GDM1 (cell line): ENCODE measurements at regions not wholly inside any gene's neighbourhood (a gene's known extent, or its start where the extent isn't known, plus 50 kb on each side); places are given as distances from the start of the nearest gene placed in this dataset.

ENCODE experiments used
- DNase-seq: peaks from one replicate; lab custom pipeline; 2025; lab: John Stamatoyannopoulos, UW

DNA sequence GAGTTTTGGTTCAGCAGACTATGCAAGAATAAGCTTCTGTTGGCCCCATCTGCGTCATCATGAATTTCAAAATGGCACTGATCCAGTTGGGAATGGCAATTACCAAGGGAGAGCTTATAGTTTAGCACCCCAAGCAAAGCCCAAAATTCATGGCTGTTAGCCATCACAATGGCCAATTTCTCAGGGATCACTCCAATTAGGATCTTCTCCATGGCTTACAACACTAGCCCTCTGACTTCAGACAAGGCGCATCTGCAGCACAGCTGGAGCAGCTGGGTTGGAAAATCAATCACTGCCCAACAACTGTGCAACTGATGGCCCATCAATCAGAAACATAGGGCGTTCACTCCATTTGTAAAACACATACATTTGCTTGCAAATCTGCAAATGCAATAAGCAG, 273.6 kb downstream of the SRBD1 start:
- no peak for DNase-seq

DNA sequence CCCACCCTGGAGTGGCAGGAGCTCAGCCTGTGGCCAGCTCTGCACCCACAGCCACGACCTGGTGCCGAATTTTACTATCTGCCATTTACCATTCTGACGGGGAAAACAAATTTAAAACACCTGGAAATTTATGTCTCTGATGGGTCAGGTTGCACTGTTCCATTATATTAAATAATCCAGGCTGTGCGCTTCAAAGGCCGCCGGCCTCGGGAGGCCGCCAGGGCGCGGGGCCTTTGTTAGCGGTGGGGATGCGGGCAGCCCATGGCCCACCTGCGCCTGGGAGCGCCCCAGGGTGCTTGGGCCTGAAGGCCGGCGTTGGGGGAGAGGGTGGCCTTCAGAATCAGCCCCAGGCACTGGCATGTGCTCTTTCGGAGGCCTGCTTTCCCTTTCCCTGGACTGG, 276.9 kb downstream of the SRBD1 start:
- no peak for DNase-seq

DNA sequence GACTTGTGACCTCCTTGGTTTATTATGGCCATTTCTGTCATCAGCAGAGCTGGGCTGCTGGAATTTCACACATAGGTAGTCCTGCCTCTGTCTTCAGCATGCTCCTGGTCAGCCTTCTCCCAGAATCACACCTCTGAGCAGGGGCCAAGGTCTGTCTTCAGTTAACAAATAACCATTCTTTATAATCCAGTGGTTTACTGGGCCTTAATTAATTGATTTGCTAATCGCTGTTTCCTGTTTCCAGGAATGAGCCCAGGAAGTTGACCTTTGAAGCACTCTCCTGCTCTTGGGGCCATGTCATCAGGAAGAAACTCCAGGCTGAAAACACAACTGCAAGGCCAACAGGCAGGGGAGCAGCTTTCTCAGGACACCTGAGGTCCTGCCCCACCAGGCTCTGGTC, 278.5 kb downstream of the SRBD1 start:
- DNase-seq, result no peak

DNA sequence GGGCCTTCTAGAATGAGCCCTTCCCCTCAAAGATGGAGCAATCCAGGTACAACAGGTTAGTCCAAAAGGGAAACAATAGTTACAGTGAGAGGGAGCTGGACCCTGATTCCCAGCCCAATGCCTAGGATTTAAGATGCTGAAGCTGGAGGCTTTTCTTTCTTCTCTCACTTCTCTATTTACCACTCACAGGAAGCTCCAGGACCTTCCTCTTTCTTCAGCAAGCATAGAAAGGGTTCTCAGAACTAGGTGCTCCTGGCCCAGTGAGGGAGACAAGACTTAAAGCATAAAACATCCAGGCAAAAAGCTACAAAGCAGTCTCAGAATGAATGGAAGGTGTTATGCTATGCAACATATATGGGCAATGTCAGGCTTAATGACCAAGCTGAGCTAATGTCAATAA, 279.0 kb downstream of the SRBD1 start:
- DNase-seq, result no peak

DNA sequence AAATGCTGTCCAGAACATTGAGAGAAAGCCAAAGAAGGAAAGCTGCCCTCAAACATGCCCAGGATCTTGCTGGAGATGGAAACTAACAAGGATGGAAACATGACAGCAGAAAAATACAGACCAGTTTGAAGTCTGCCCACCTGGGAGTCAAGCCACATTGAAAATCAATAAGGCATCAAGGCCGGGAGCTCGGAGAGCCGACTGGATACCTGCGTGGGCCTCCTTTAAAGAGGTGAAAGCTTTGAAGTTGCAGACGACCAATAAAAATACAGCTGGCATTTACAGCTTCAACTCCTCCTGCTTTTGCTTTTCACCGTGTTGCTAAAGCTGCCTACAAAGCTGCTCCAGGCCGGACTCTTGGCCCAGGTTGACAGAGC, 279.7 kb downstream of the SRBD1 start:
- no peak for DNase-seq

DNA sequence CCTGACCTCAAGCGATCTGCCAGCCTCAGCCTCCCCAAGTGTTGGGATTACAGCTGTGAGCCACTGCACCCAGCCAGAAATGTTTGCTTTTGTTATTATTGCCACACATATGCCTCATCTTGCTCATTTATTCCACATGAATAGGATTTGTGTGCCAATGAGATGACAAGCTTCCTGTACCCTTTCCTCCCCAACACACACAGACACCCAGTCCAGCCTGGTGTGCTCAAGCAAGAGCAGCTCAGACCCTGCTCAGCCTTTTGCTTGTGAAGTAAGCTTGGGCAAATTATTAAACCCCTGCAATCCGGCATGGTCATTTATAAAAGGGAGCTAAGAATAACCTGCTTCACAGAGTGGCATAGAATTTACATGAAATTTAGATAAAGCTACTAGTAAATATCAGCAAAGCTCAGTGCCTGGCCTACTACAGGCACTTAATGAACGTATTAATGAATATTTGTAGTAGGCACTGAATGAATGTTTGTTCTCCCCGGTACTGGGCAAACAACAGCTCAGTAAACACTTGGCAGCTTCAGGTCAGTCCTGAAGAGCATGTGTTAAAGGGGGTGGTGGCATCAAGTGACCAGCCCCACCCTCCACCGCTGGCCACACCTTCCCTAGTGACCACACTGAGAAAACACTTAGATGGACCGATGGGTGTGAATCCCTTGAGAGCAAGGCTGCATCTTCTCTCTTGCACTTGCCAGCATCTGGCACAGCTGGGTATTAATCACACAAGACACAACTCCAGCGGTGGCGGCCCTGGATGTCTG, 280.2 kb downstream of the SRBD1 start:
- DNase-seq, result no peak

DNA sequence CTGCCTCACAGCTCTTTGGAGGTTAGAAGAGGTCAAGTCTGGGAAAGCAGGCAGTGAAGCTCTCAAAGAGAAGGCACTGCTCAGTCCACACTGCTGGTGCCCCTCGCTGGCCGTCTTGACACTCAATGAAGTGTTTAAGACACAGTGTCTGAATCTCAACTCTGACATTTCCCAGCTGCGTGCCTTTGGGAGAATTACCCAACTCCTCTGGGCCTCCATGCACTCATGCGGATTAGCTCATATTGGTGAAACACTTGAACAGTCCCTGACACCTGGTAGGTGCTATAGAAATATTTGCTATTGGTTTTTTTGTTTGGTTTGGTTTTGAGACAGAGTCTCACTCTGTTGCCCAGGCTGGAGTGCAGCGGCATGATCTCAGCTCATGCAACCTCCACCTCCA, 281.0 kb downstream of the SRBD1 start:
- no peak for DNase-seq

DNA sequence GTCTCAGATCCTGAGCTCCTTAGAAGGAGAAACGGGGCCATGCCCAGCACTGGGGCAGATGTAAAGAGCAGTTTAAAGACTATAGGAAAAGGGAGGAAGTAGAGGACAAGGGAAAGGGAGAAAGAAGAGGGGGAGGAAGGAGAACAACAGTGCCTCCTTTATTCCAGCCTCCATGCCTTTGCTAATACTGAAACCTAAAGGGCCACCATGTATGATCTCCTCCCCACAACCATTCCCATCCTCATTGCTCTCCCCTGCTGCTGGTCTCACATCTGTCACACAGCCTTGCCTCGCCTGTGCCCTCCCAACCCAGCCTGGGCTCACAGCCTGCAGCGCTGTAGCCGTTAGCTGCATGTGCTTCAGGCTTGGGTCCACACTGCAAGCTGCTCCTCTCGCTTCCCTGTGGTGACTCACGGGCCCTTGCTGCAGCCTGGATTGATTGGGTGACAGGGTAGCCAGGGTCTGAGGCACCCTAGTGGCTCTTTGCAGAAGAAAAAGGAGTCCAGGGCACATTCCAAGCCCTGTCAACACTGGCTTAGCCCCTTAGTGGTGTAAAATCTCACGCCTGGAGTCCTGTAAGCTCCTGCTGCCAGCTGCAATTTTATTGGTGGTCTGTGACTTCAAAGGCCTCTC, 281.9 kb downstream of the SRBD1 start:
- no peak for DNase-seq

DNA sequence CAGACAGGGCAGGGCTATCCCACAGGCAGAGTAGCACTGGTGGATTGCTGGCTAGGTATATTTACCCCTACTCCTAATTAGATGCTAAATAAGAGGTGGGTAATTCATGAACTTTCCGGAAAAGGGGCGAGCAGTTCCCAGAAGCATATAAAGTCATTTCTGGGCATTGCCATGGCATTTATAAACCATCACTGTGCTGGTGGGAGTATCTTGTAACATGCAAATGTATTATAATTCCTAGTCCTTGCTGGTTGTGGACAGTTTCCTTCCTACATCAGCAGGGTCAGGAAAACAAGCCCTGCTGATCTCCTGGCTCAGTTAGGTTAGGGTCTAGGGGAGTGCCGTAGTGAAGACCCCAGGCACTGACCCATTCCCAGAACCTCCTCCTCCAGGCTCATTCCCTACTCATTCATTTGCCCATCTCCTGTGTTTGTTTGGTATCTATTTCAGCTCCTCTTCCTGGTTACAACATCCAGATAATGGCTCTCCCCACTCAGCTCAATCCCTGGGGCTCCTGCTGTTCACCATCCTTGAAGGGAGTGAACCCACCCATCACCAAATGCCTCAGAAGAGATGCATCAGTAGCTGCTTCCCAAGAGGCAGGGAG, 282.7 kb downstream of the SRBD1 start:
- DNase-seq, result no peak

DNA sequence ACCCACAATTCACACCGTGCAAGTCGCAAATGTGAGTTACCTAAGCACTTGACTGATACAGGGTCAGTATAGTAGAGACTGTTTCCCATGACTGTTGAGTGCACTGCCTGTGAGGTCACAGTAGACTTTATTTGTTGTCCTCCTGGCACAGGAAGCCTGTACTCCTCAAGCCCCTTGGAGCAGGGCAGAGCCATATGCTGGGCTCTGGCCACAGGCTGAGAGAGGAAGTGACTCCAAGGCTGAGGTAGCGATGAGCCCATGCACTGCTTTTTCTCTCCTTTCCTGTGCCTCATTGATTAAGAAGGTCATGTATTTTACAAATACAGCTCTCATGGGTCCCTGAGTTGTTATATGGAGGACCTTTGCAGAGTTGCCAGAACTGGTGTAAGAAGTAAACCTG, 287.7 kb downstream of the SRBD1 start:
- no peak for DNase-seq

DNA sequence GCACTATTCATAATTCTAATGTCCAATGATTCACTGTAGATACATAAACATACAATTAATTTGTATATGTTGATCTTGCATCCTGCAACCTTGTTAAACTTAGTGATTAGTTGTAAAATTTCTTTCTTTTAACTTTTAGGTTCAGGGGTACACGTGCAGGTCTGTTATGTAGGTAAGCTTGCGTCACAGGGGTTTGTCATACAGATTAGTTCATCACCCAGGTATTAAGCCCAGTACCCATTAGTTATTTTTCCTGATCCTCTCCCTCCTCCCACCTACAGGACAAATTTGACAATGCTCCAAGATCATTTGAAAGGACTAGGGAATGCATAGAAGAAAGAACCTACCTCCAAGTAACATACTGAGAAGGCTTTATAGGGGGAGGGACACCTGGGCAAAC, 290.1 kb downstream of the SRBD1 start:
- no peak for DNase-seq

DNA sequence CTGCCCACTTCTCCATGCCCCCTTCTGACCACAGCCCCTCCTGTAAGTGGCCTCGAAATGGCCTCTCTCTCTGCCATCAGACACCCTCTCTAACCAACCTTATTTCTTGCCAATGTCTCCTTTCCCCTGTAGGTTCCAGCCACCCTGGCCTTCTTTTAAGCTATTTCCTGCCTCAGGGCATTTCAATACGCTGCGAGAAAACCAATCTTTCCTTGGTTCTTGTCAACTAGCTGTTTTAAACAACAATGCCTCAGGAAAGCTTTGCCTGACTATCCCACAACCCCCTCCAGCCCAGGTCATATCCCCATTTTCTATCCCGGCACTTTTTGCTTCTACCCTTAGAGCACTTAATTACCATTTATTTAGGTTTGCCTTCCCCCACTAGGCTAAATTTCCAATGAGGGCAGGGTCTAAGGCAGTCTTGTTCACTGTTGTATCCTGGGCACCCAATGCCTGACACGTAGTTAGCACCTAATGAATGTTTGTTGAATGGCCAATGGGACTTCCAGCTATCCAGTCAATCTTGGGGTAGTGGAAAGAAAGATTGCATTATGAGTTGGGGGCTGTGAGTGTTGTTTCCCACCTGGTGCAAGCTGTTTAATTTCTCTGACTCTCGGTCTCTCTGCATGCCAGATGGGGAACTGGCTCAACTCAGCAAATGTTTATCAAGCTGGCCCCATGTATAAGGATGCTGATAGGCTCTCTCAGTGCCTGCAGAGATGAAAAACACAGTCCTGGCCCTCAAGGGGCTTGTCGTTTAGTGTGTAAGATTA, 291.2 kb downstream of the SRBD1 start:
- no peak for DNase-seq

DNA sequence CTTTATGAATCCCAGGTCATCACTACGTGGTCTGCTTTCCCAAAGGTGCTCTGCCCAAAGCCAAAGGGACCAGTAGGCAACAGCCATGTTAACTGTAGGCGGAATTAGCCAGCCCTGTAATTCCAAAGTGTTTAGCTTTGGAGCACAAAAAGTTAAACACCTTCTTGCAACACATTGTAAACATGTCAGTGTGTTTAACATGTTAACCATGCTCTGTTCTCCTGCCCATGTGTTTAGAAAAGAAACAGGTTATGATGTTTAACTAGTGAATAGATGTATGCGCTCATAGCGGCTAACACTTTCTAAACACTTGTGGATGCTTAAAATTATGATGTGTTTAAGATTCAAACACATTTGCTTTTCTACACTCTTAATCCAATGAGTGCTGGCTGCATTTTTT, 292.4 kb downstream of the SRBD1 start:
- no peak for DNase-seq

DNA sequence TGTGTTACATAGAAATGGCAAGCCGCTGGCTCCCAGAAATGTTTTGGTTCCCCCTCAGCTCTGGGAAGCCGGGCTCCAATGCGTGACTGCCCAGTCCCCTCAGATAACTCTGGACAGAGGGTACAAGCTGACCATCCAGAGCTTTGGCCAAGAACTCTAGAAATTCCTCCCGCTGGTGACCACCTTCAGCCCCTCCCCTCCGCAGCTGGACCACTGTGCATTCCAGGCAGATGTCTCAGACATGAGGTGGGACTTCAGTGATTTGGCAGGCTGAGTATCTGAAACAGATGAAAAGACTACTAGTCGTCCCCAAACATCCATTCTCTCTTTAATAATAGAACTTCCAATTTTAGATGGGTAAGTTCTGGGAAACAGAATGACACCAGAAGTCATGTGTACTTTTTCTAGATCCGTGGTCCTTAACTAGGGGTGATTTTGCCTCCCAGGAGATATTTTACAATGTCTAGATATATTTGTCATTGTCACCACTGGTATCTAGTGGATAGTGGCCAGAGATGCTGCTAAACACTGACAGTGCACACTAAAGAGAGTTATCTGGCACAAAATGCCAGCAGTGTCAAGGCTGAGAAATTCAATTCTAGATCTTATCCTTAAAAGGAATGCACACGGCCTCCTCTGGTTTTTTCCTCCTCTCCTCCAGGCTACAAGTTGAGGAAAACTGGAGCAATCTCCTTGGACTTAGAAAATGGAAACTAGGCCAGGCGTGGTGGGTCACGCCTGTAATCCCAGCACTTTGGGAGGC, 294.3 kb downstream of the SRBD1 start:
- DNase-seq, result no peak

DNA sequence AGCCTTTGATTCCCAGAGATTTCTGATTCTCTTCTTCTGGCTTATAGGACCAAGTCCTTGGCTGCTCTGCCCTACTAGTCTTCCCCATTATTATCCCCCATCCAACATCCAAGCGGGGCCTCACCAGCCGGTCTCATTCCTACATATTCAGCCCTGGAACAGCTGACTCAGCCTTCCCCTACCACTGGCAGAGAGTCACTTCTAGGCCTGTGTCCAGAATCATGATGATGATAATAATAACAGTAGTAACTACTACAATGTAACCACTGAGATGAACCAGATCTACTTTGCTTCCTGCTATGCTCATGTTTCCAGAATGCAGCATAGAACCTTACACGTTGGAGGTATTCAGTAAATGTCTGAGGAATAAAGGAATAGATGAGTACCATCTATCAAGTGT, 295.2 kb downstream of the SRBD1 start:
- no peak for DNase-seq

DNA sequence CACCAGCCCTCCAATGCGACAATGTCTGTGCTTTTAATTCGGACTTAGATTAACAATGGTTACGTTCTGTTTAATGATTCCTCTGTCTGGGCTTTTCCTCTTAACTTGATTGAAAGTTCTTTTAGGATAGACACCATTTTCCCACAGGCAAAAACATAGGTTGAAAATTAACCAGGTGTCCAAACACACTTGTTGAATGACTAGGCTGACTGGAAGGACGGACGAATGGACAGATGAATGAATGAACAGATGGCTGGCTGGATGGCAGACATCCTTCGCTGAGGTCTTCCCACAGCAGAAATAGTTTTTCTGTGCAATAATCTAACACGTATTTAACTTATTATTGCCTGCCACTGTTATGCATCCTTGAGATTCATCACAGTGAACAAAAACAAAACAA, 298.8 kb downstream of the SRBD1 start:
- no peak for DNase-seq

DNA sequence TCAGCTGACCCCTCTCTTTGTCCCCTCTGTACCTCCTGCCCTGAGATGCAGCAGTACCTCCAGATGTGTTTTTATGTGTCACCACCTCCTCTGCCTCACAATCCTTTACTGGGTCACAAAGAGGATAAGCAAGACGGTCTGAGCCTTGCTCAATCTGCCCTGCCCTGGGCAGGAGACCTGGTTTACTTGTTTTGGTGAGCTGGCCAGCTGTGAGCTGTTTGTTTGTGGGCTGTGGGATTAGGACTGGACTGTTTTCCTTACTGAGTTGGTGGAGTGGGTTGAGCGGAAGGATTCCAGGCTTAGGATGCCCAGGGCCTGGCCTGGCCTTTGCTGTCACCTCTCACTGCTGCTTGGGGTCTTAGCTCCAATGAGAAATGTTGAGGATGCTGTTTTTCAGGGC, 299.5 kb downstream of the SRBD1 start:
- DNase-seq, result no peak

DNA sequence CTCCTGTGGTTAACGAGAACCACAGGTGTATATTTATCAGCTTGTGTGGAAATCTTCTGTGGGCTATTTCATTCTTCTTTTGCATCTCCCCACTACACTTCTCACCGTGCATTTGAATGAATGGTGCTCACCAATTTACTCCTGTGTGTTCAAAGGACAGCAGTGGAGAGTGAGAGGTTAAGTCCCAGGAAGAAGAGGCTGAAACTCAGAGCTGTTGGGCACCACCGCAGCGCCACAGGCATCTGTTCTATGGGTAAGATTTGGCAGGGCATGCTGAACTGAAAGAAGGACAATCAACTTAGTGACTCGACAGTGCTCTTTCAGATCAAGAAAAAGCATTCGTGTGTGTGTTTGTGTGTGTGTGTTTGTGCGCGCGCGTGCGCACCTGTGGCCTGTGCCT, 297.9 kb upstream of the SIX2 start:
- no peak for DNase-seq

DNA sequence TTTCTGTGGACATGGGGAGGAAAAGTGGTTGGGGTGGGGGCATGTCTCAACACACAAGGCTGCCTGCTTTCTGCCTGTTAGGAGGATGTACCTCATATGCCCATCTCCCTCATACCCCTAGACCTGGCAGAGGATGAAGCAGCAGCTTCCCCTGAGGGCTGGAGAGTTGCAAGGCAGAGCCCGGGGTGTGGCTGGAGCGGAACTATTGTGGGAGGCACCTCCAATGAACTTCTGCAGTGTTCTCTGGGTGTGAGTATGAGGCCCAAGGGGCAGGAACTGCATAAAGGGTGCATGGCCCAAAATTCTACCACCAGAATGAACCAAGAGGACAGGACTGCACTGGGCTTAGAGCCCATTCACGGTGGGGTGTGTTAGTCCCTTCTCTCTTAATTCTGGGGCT, 296.3 kb upstream of the SIX2 start:
- DNase-seq, result no peak

DNA sequence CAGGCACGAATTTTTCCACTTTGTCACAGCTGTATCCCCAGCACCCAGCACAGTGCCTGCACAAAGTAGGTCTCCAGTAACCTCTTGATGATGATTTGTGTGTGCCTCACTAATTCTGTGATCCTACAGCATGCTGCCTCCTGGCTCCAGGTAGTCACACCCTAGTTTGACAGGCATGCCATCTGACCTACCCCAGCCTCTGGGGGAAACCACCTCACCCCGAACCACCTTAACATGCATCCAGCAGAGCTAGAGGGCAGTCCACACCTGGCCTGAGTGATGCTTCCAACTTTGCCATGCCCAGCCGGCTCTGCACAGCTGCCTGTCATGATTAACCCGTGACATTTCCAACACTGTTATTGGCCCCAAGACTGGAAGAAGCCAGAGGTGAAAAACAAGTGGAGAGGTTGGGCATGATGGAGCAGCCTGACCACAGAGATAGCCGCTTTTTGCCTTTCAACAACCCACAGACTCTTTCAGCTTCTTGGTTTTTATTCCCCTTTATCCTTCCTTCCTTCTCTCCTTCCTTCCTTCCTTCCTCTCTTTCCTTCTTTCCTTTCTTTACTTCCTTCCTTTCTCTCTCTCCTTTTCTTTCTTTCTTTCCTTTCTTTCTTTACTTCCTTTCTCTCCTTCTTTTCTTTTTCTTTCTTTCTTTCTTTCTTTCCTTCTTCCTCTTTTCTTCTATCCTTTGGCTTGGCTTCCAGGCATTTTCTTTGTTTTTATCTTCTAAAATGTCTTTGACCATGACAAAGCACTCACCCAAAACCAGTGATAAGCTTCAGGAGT, 294.4 kb upstream of the SIX2 start:
- DNase-seq, result no peak
